HCT116 (cell line): ENCODE measurements at regions not wholly inside any gene's neighbourhood (a gene's known extent, or its start where the extent isn't known, plus 50 kb on each side); places are given as distances from the start of the nearest gene placed in this dataset.

Experiments
- ATAC-seq: fragments of 200-7000 bp; cut with Tn5 transposase; 2 replicates; pipeline ENCODE4 v1.9.1; 2020; ENCODE audit warnings: mild to moderate bottlenecking, moderate library complexity
- BruUV-seq: library from RNA; stranded (reverse); fragments of 400-500 nt; replicated peaks from 2 replicates; lab custom pipeline; 2021; lab: Mats Ljungman, UMichigan
- CTCF ChIA-PET: fragments of 300-600 bp; sonication (Branson Sonifier 250); formaldehyde crosslinking; loops from one replicate; lab custom pipeline; 2021; ENCODE audit warnings: antibody characterized with exemption; lab: Charles Lee
- POLR2A ChIA-PET: fragments of 300-600, 350-600 bp; sonication (Branson Sonifier 250); formaldehyde crosslinking; loops from one replicate; lab custom pipeline; 2021; ENCODE audit warnings: antibody characterized with exemption; lab: Charles Lee
- RAD21 ChIA-PET, 2 experiments: fragments of 300-600 bp; sonication (Branson Sonifier 250); formaldehyde crosslinking; loops; one replicate each; lab custom pipeline; 2023; ENCODE audit warnings: low total read pairs in 2 of 2; ENCODE audit not compliant: uncharacterized antibody in 2 of 2, unreplicated experiment in 2 of 2, low non-redundant PET in 1 of 2; lab: Charles Lee
- DNase-seq: peaks from one replicate; pipeline ENCODE4 v3.0.0-alpha.2; 2010; ENCODE audit warnings: low read depth, low spot score
- H2AFZ ChIP-seq: fragments of 200-600 bp; shearing (Covaris generic), sonication (generic); 2 replicates; pipeline ENCODE4 v1.6.1; 2017; ENCODE audit warnings: low read depth, mixed run types, mixed read lengths, antibody characterized with exemption, low read length; ENCODE audit not compliant: poor library complexity, severe bottlenecking
- H3K27ac ChIP-seq: 2 replicates; pipeline ENCODE4 v1.5.1; 2012; ENCODE audit warnings: low read depth, low read length
- H3K27me3 ChIP-seq: fragments of 200-600 bp; sonication (generic); 2 replicates; pipeline ENCODE4 v1.6.1; 2016; ENCODE audit warnings: mixed run types, low read length, mixed read lengths; ENCODE audit not compliant: insufficient read depth
- H3K36me3 ChIP-seq, 2 experiments: fragments of 200-500 bp in 1 of 2; fragments of 200-600 bp in 1 of 2; sonication (Bioruptor generic) in 1 of 2; sonication (generic) in 1 of 2; 2 replicates each; pipeline versions ENCODE4 v1.5.1 to v1.6.1; 2014 to 2016; ENCODE audit warnings: low read length in 2 of 2, inconsistent platforms in 1 of 2, mixed read lengths in 1 of 2, mixed run types in 1 of 2; ENCODE audit not compliant: insufficient read depth in 2 of 2, control insufficient read depth in 1 of 2
- H3K4me1 ChIP-seq, 2 experiments: fragments of 200-600 bp in 1 of 2; sonication (generic) in 1 of 2; 2 replicates each; pipeline versions ENCODE4 v1.5.1 to v1.6.1; 2012 to 2017; ENCODE audit warnings: low read length in 2 of 2, inconsistent platforms in 1 of 2, mild to moderate bottlenecking in 1 of 2, mixed read lengths in 1 of 2, mixed run types in 1 of 2, moderate library complexity in 1 of 2; ENCODE audit not compliant: insufficient read depth in 2 of 2, control insufficient read depth in 1 of 2
- H3K4me2 ChIP-seq: fragments of 200-600 bp; sonication (generic); 2 replicates; pipeline ENCODE4 v1.6.1; 2017; ENCODE audit warnings: mixed run types, low read length, mixed read lengths
- H3K4me3 ChIP-seq, 2 experiments: fragments of 200-600 bp in 1 of 2; sonication (generic) in 1 of 2; replicated peaks in 1 of 2; 2 replicates each; pipeline ENCODE4 v1.5.1; 2011 to 2016; ENCODE audit warnings: low read length in 2 of 2, control low read depth in 1 of 2, low read depth in 1 of 2, mild to moderate bottlenecking in 1 of 2, mixed read lengths in 1 of 2, mixed run types in 1 of 2
- H3K79me2 ChIP-seq: fragments of 200-600 bp; sonication (generic); 2 replicates; pipeline ENCODE4 v1.6.1; 2017; ENCODE audit warnings: mild to moderate bottlenecking, mixed run types, low read length, moderate library complexity, mixed read lengths; ENCODE audit not compliant: insufficient read depth
- H3K9ac ChIP-seq: fragments of 200-600 bp; sonication (generic); 2 replicates; pipeline ENCODE4 v1.6.1; 2016; ENCODE audit warnings: low read length, mixed read lengths
- H3K9me2 ChIP-seq: fragments of 200-600 bp; sonication (generic), shearing (Covaris generic); 2 replicates; pipeline ENCODE4 v1.6.1; 2017; ENCODE audit warnings: mixed run types, mild to moderate bottlenecking, moderate library complexity; ENCODE audit not compliant: insufficient read depth
- H3K9me3 ChIP-seq, 2 experiments: fragments of 200-500 bp in 1 of 2; fragments of 200-600 bp in 1 of 2; sonication (Bioruptor generic) in 1 of 2; sonication (generic) in 1 of 2; 2 replicates each; pipeline ENCODE4 v1.6.1; 2014 to 2017; ENCODE audit warnings: low read length in 2 of 2, mixed read lengths in 2 of 2, inconsistent platforms in 1 of 2, low read depth in 1 of 2, mild to moderate bottlenecking in 1 of 2, mixed run types in 1 of 2, moderate library complexity in 1 of 2; ENCODE audit not compliant: control insufficient read depth in 1 of 2, insufficient read depth in 1 of 2
- H4K20me1 ChIP-seq: fragments of 200-600 bp; sonication (generic), shearing (Covaris generic); 2 replicates; pipeline ENCODE4 v1.6.1; 2017; ENCODE audit warnings: mixed run types, mild to moderate bottlenecking, moderate library complexity; ENCODE audit not compliant: insufficient read depth
- CBX3 ChIP-seq: IDR thresholded peaks from 2 replicates; pipeline ENCODE4 v1.6.1; 2012; ENCODE audit warnings: low read depth
- EGR1 ChIP-seq: IDR thresholded peaks from 2 replicates; pipeline ENCODE4 v1.6.1; 2012; ENCODE audit warnings: low read depth
- EZH2phosphoT487 ChIP-seq: fragments of 200-600 bp; IDR thresholded peaks from 2 replicates; pipeline ENCODE4 v1.6.1; 2018; ENCODE audit warnings: antibody characterized with exemption, borderline replicate concordance
- FOSL1 ChIP-seq: IDR thresholded peaks from 2 replicates; pipeline ENCODE4 v1.6.1; 2012; ENCODE audit warnings: low read depth
- MAX ChIP-seq: IDR thresholded peaks from 2 replicates; pipeline ENCODE4 v1.6.1; 2012
- SP1 ChIP-seq: IDR thresholded peaks from 2 replicates; pipeline ENCODE4 v1.6.1; 2012; ENCODE audit warnings: low read depth
- SRF ChIP-seq: IDR thresholded peaks from 2 replicates; pipeline ENCODE4 v1.6.1; 2012; ENCODE audit warnings: low read depth
- YY1 ChIP-seq: IDR thresholded peaks from 2 replicates; pipeline ENCODE4 v1.6.1; 2011; ENCODE audit warnings: low read length, low read depth, moderate library complexity, mild to moderate bottlenecking; ENCODE audit not compliant: insufficient replicate concordance; ENCODE audit errors: extremely low read depth
- ZBTB33 ChIP-seq: IDR thresholded peaks from 2 replicates; pipeline ENCODE4 v1.6.1; 2011; ENCODE audit warnings: mild to moderate bottlenecking, low read length, moderate library complexity; ENCODE audit not compliant: insufficient replicate concordance; ENCODE audit errors: extremely low read depth
- intact Hi-C: fragments of 100-400 bp; cut with micrococcal nuclease; formaldehyde crosslinking; loops from 2 replicates; pipeline ENCODE4 v1.10.0; 2022

GRCh38 chr6:165962366-165962765, 205.3 kb downstream of the TBXT start:
- ChIA-PET CTCF (no interaction called here), RAD21 (no interaction called here), POLR2A (no interaction called here)
- Histone ChIP-seq H3K9ac (no peak overlapping the region), H4K20me1 (no peaks in the 10 kb centered on the region), H3K9me3 (no peaks in the 10 kb centered on the region), H3K36me3 (no peaks in the 10 kb centered on the region), H3K9me2 (no peaks in the 10 kb centered on the region), H2AFZ (no peak overlapping the region), H3K79me2 (no peaks in the 10 kb centered on the region), H3K27ac (no peak overlapping the region), H3K4me3 (no peak overlapping the region), H3K27me3 (no peaks in the 10 kb centered on the region), H3K4me1 (no peaks in the 10 kb centered on the region), H3K4me2 (no peak overlapping the region)
- intact Hi-C loops: no loop called here
- DNase-seq (no peak), ATAC-seq (no peak)
- BruUV-seq: no TSS peak
- TF ChIP-seq SRF: no peak
- no peak for TF ChIP-seq EGR1
- no peak for TF ChIP-seq YY1
- TF ChIP-seq MAX: no peak
- no peak for TF ChIP-seq SP1

GRCh38 chr6:165961233-165961632, 206.4 kb downstream of the TBXT start:
- ATAC-seq (no peak), DNase-seq (no peak)
- Histone ChIP-seq H3K79me2 (no peaks in the 10 kb centered on the region), H3K9me2 (no peaks in the 10 kb centered on the region), H3K4me1 (no peaks in the 10 kb centered on the region), H3K27ac (no peak overlapping the region), H3K4me3 (no peak overlapping the region), H3K9me3 (no peaks in the 10 kb centered on the region), H3K9ac (no peak overlapping the region), H3K27me3 (no peaks in the 10 kb centered on the region), H3K4me2 (no peak overlapping the region), H3K36me3 (no peaks in the 10 kb centered on the region), H4K20me1 (no peaks in the 10 kb centered on the region), H2AFZ (no peak overlapping the region)
- no TSS peak for BruUV-seq
- intact Hi-C loops: no loop called here
- RAD21 ChIA-PET: no interaction called here
- TF ChIP-seq ZBTB33 (no peak), SP1 (no peak), CBX3 (no peak), FOSL1 (no peak), EZH2phosphoT487 (no peak)
- CTCF ChIA-PET: no interaction called here
- POLR2A ChIA-PET: no interaction called here
